Femur (tissue), 1 donor: ENCODE measurements at regions not wholly inside any gene's neighbourhood (a gene's known extent, or its start where the extent isn't known, plus 50 kb on each side); places are given as distances from the start of the nearest gene placed in this dataset.
"Not testable (repeated sequence)": the region's sequence is repeated elsewhere in the genome, so short reads cannot be mapped to it uniquely, and the experiment has no call there.

Experiments
- DNase-seq: peaks from one replicate; pipeline ENCODE4 v3.0.0-alpha.2; 2017

- DNase-seq = no peak
Measured at GRCh38 chr4:34486461-34487363, 1757.6 kb downstream of the ARAP2 start.

- DNase-seq = no peak
Measured at GRCh38 chr4:34492414-34492813, 1751.9 kb downstream of the ARAP2 start.

GRCh38 chr4:34502086-34502485, 1742.2 kb downstream of the ARAP2 start:
- DNase-seq = no peak

- not testable (repeated sequence) for DNase-seq
Measured at GRCh38 chr4:34504731-34505130, 1739.6 kb downstream of the ARAP2 start.

GRCh38 chr4:34506511-34507092, 1737.7 kb downstream of the ARAP2 start:
- DNase-seq = not testable (repeated sequence)

- DNase-seq = no peak
Measured at GRCh38 chr4:34512616-34513015, 1731.7 kb downstream of the ARAP2 start.

- no peak for DNase-seq
Measured at GRCh38 chr4:34516524-34516923, 1727.8 kb downstream of the ARAP2 start.

GRCh38 chr4:34534916-34535315, 1709.4 kb downstream of the ARAP2 start:
- no peak for DNase-seq

- DNase-seq = no peak
Measured at GRCh38 chr4:34566091-34566490, 1678.2 kb downstream of the ARAP2 start.

- DNase-seq = no peak
Measured at GRCh38 chr4:34572026-34572425, 1672.3 kb downstream of the ARAP2 start.

- DNase-seq = no peak
Measured at GRCh38 chr4:34615315-34615714, 1629.0 kb downstream of the ARAP2 start.

- no peak for DNase-seq
Measured at GRCh38 chr4:34619531-34620162, 1624.7 kb downstream of the ARAP2 start.

GRCh38 chr4:34628471-34628870, 1615.8 kb downstream of the ARAP2 start:
- DNase-seq = no peak

- DNase-seq = no peak
Measured at GRCh38 chr4:34629451-34629850, 1614.9 kb downstream of the ARAP2 start.

- no peak for DNase-seq
Measured at GRCh38 chr4:34633241-34633640, 1611.1 kb downstream of the ARAP2 start.

- DNase-seq = no peak
Measured at GRCh38 chr4:34636623-34637022, 1607.7 kb downstream of the ARAP2 start.

GRCh38 chr4:34643476-34643875, 1600.8 kb downstream of the ARAP2 start:
- DNase-seq = no peak

GRCh38 chr4:34644579-34645115, 1599.7 kb downstream of the ARAP2 start:
- no peak for DNase-seq

GRCh38 chr4:34649716-34650115, 1594.6 kb downstream of the ARAP2 start:
- no peak for DNase-seq

- DNase-seq = no peak
Measured at GRCh38 chr4:34664051-34664450, 1580.3 kb downstream of the ARAP2 start.

GRCh38 chr4:34676400-34676799, 1567.9 kb downstream of the ARAP2 start:
- DNase-seq = no peak

GRCh38 chr4:34678431-34678830, 1565.9 kb downstream of the ARAP2 start:
- no peak for DNase-seq

GRCh38 chr4:34679228-34679627, 1565.1 kb downstream of the ARAP2 start:
- no peak for DNase-seq

- DNase-seq = no peak
Measured at GRCh38 chr4:34709564-34709963, 1534.8 kb downstream of the ARAP2 start.
